GM12878 (cell line): ENCODE measurements at regions not wholly inside any gene's neighbourhood (a gene's known extent, or its start where the extent isn't known, plus 50 kb on each side); places are given as distances from the start of the nearest gene placed in this dataset.

Experiments used
- ATAC-seq: fragments of 200-7000 bp; cut with Tn5 transposase; 3 replicates; pipeline ENCODE4 v1.9.1; 2020; ENCODE audit warnings: mild to moderate bottlenecking, moderate library complexity
- BruUV-seq: library from RNA; stranded (reverse); fragments of 400-500 nt; replicated peaks from 2 replicates; lab custom pipeline; 2021; lab: Mats Ljungman, UMichigan
- CTCF ChIA-PET: fragments of 300-600 bp; sonication (Branson Sonifier 250); formaldehyde crosslinking; extraction: SDS; loops from one replicate; lab custom pipeline; 2021; ENCODE audit warnings: inconsistent platforms; lab: Yijun Ruan, JAX
- POLR2A ChIA-PET: fragments of 350-600 bp; formaldehyde crosslinking; extraction: SDS; loops from one replicate; lab custom pipeline; 2021; ENCODE audit warnings: inconsistent platforms; lab: Charles Lee
- RAD21 ChIA-PET: fragments of 300-600 bp; sonication (Branson Sonifier 250); formaldehyde crosslinking; loops from one replicate; lab custom pipeline; 2023; ENCODE audit warnings: antibody characterized with exemption; ENCODE audit not compliant: unreplicated experiment; lab: Charles Lee
- SMC1A ChIA-PET: fragments of 300-600 bp; sonication (Branson Sonifier 250); formaldehyde crosslinking; loops from one replicate; lab custom pipeline; 2023; ENCODE audit not compliant: unreplicated experiment, uncharacterized antibody; lab: Charles Lee
- DNase-seq: peaks from one replicate; pipeline ENCODE4 v3.0.0-alpha.2; 2011; ENCODE audit warnings: low read depth, low spot score
- FAIRE-seq: peaks from 3 replicates; lab custom pipeline; 2011; peaks lifted over from hg19 to GRCh38; lab: Jason Lieb, UNC
- H2AFZ ChIP-seq: 2 replicates; pipeline ENCODE4 v1.6.0; 2011; ENCODE audit warnings: low read depth, low read length, control low read depth; ENCODE audit not compliant: control insufficient read depth
- H3K27ac ChIP-seq: 2 replicates; pipeline ENCODE4 v1.5.1; 2011; ENCODE audit warnings: control low read depth; ENCODE audit not compliant: control insufficient read depth, insufficient read depth
- H3K27me3 ChIP-seq, 2 experiments: replicated peaks in 1 of 2; 2 replicates each; pipeline versions ENCODE4 v1.6.0 to v1.6.1; 2011; ENCODE audit warnings: low read length in 1 of 2; ENCODE audit not compliant: control insufficient read depth in 2 of 2, insufficient read depth in 2 of 2
- H3K36me3 ChIP-seq, 2 experiments: 2 replicates each; pipeline ENCODE4 v1.5.1; 2011; ENCODE audit warnings: low read length in 1 of 2; ENCODE audit not compliant: control insufficient read depth in 2 of 2, insufficient read depth in 2 of 2
- H3K4me1 ChIP-seq: 2 replicates; pipeline ENCODE4 v1.6.1; 2011; ENCODE audit warnings: mild to moderate bottlenecking, low read length, moderate library complexity, mixed read lengths; ENCODE audit not compliant: control insufficient read depth, insufficient read depth
- H3K4me2 ChIP-seq: 2 replicates; pipeline ENCODE4 v1.6.0; 2011; ENCODE audit warnings: control low read depth; ENCODE audit not compliant: control insufficient read depth, insufficient read depth
- H3K4me3 ChIP-seq: fragments of 200-600 bp; sonication (generic); 2 replicates; pipeline ENCODE4 v1.5.1; 2016
- H3K79me2 ChIP-seq: 2 replicates; pipeline ENCODE4 v1.6.0; 2011; ENCODE audit warnings: low read length; ENCODE audit not compliant: control insufficient read depth, insufficient read depth
- H3K9ac ChIP-seq: 2 replicates; pipeline ENCODE4 v1.8.0; 2011; ENCODE audit warnings: low read length, control low read depth, mixed read lengths; ENCODE audit not compliant: control insufficient read depth, insufficient read depth
- H3K9me3 ChIP-seq: replicated peaks from 3 replicates; pipeline ENCODE4 v1.5.1; 2011; ENCODE audit warnings: mild to moderate bottlenecking, low read length; ENCODE audit not compliant: control insufficient read depth, insufficient read depth
- H4K20me1 ChIP-seq: 2 replicates; pipeline ENCODE4 v1.6.0; 2011; ENCODE audit not compliant: control insufficient read depth, insufficient read depth
- CHD4 ChIP-seq: fragments of 200-600 bp; sonication (generic); IDR thresholded peaks from 2 replicates; pipeline ENCODE4 v1.6.1; 2016; ENCODE audit warnings: mild to moderate bottlenecking
- CREB1 ChIP-seq: IDR thresholded peaks from 2 replicates; pipeline ENCODE4 v1.6.1; 2012; ENCODE audit warnings: low read depth, mild to moderate bottlenecking, inconsistent platforms
- HDAC6 ChIP-seq: fragments of 200-600 bp; sonication (generic); IDR thresholded peaks from one replicate; pipeline ENCODE4 v1.8.0; 2017; ENCODE audit warnings: antibody characterized with exemption; ENCODE audit not compliant: unreplicated experiment
- NKRF ChIP-seq: fragments of 450-650 bp; conservative IDR thresholded peaks from 2 replicates; pipeline ENCODE4 v1.6.1; 2017; ENCODE audit warnings: mild to moderate bottlenecking, moderate library complexity
- PML ChIP-seq: IDR thresholded peaks from 2 replicates; pipeline ENCODE4 v1.6.1; 2012; ENCODE audit warnings: low read length, inconsistent platforms
- POU2F2 ChIP-seq: IDR thresholded peaks from 3 replicates; pipeline ENCODE4 v1.6.1; 2011; ENCODE audit warnings: low read depth, mild to moderate bottlenecking, low read length, borderline replicate concordance
- RB1 ChIP-seq: fragments of 450-650 bp; formaldehyde crosslinking; IDR thresholded peaks from 2 replicates; pipeline ENCODE4 v1.6.1; 2017; ENCODE audit warnings: mild to moderate bottlenecking, borderline replicate concordance
- RELB ChIP-seq: fragments of 450-650 bp; IDR thresholded peaks from 2 replicates; pipeline ENCODE4 v1.6.1; 2017; ENCODE audit warnings: low read depth, mild to moderate bottlenecking, moderate library complexity
- TBL1XR1 ChIP-seq: IDR thresholded peaks from 2 replicates; pipeline ENCODE4 v1.6.1; 2012; ENCODE audit warnings: low read depth, low read length, improper control_type of control experiment
- WRNIP1 ChIP-seq: IDR thresholded peaks from 2 replicates; pipeline ENCODE4 v1.6.1; 2011; ENCODE audit warnings: low read depth, low read length, improper control_type of control experiment, borderline replicate concordance
- YY1 ChIP-seq: IDR thresholded peaks from 2 replicates; pipeline ENCODE4 v1.6.1; 2011; ENCODE audit warnings: low read depth, mild to moderate bottlenecking, low read length
- ZNF217 ChIP-seq: fragments of 450-650 bp; IDR thresholded peaks from 2 replicates; pipeline ENCODE4 v1.6.1; 2017; ENCODE audit warnings: antibody characterized with exemption, mild to moderate bottlenecking
- WGBS: methylation state at CpG from one replicate; pipeline ENCODE4 v1.1.6; 2016; ENCODE audit warnings: low lambda C conversion rate; ENCODE audit not compliant: insufficient replicate concordance, insufficient coverage; ENCODE audit errors: missing lambda C conversion rate; 5-methylcytosine and 5-hydroxymethylcytosine counted together
- in situ Hi-C: fragments of 300-500 bp; cut with MboI; formaldehyde crosslinking; loops from 9 replicates; pipeline ENCODE4 v1.14.3; 2018; ENCODE audit warnings: mixed read lengths
- intact Hi-C: fragments of 100-400 bp; cut with micrococcal nuclease; formaldehyde crosslinking; loops from one replicate; pipeline ENCODE4 v1.14.2; 2022; ENCODE audit not compliant: unreplicated experiment
- TF ChIP-seq, protein P1 (sequence below): fragments of 450-650 bp; formaldehyde crosslinking; IDR thresholded peaks from 2 replicates; pipeline ENCODE4 v1.4.0; 2022; ENCODE audit warnings: mild to moderate bottlenecking, moderate library complexity
- TF ChIP-seq, protein P2 (sequence below): fragments of 150-350 bp; IDR thresholded peaks from 2 replicates; pipeline ENCODE4 v1.6.1; 2014; ENCODE audit warnings: mild to moderate bottlenecking, low read depth, low read length
- TF ChIP-seq, protein P3 (sequence below): fragments of 450-650 bp; IDR thresholded peaks from 2 replicates; pipeline ENCODE4 v1.6.1; 2017; ENCODE audit warnings: mild to moderate bottlenecking

DNA sequence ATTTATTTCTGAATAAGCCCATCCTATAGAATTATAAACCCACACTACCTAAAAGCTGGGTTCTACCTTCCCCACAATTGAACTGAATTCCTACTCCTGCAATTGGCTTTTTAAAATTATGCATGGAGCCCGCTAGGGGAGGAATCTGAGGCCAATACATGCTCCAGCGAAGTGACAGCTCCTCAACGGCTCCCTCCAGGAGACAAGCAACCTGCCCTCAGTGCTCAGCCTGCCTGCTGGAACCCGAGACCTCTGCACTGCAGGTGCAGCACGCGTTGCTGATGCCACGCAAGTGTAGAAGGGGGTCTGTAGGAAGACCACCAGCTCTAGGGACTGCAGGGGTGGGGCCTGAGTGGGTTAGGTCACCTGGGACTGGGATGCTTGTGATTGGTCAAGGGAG, 170.2 kb upstream of the CDYL start:
- Histone ChIP-seq H3K4me2 (no peak overlapping the region), H3K27me3 (no peaks in the 10 kb centered on the region; a peak in 1 of 4 replicates), H3K9me3 (no peaks in the 10 kb centered on the region; the same call in 2 of the 3 replicates), H3K4me1 (no peaks in the 10 kb centered on the region; the same call in 1 of the 2 replicates), H3K36me3 (no peaks in the 10 kb centered on the region)
- CTCF ChIA-PET: no interaction called here
- no peak for DNase-seq
- no peak for TF ChIP-seq CHD4
- TF ChIP-seq RB1: no peak
- TF ChIP-seq POU2F2: no peak
- TF ChIP-seq CREB1: no peak
- TF ChIP-seq, protein P1, sequence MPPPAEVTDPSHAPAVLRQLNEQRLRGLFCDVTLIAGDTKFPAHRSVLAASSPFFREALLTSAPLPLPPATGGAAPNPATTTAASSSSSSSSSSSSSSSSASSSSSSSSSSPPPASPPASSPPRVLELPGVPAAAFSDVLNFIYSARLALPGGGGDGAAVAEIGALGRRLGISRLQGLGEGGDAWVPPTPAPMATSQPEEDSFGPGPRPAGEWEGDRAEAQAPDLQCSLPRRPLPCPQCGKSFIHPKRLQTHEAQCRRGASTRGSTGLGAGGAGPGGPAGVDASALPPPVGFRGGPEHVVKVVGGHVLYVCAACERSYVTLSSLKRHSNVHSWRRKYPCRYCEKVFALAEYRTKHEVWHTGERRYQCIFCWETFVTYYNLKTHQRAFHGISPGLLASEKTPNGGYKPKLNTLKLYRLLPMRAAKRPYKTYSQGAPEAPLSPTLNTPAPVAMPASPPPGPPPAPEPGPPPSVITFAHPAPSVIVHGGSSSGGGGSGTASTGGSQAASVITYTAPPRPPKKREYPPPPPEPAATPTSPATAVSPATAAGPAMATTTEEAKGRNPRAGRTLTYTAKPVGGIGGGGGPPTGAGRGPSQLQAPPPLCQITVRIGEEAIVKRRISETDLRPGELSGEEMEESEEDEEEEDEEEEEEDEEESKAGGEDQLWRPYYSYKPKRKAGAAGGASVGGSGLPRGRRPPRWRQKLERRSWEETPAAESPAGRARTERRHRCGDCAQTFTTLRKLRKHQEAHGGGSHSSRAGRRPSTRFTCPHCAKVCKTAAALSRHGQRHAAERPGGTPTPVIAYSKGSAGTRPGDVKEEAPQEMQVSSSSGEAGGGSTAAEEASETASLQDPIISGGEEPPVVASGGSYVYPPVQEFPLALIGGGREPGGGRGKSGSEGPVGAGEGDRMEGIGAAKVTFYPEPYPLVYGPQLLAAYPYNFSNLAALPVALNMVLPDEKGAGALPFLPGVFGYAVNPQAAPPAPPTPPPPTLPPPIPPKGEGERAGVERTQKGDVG (CRISPR knock-in tag): no peak
- no peak for TF ChIP-seq WRNIP1
- TF ChIP-seq, protein P2, sequence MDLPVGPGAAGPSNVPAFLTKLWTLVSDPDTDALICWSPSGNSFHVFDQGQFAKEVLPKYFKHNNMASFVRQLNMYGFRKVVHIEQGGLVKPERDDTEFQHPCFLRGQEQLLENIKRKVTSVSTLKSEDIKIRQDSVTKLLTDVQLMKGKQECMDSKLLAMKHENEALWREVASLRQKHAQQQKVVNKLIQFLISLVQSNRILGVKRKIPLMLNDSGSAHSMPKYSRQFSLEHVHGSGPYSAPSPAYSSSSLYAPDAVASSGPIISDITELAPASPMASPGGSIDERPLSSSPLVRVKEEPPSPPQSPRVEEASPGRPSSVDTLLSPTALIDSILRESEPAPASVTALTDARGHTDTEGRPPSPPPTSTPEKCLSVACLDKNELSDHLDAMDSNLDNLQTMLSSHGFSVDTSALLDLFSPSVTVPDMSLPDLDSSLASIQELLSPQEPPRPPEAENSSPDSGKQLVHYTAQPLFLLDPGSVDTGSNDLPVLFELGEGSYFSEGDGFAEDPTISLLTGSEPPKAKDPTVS: no peak
- no peak for TF ChIP-seq TBL1XR1
- TF ChIP-seq ZNF217: no peak
- TF ChIP-seq, protein P3, sequence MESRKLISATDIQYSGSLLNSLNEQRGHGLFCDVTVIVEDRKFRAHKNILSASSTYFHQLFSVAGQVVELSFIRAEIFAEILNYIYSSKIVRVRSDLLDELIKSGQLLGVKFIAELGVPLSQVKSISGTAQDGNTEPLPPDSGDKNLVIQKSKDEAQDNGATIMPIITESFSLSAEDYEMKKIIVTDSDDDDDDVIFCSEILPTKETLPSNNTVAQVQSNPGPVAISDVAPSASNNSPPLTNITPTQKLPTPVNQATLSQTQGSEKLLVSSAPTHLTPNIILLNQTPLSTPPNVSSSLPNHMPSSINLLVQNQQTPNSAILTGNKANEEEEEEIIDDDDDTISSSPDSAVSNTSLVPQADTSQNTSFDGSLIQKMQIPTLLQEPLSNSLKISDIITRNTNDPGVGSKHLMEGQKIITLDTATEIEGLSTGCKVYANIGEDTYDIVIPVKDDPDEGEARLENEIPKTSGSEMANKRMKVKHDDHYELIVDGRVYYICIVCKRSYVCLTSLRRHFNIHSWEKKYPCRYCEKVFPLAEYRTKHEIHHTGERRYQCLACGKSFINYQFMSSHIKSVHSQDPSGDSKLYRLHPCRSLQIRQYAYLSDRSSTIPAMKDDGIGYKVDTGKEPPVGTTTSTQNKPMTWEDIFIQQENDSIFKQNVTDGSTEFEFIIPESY: no peak
- TF ChIP-seq HDAC6: no peak
- TF ChIP-seq YY1: no peak
- TF ChIP-seq RELB: no peak
- TF ChIP-seq PML: no peak
- no peak for TF ChIP-seq NKRF
- TF ChIP-seq, all 136 proteins: peak for 0
- 23% methylated on average over 7 of the region's 7 CpGs for WGBS
- SMC1A ChIA-PET: interaction anchor here (0.8 kb wide), 1 partner anchor 31 kb away, joined by 3 read pairs; no protein-coding TSS in a partner anchor
- BruUV-seq: no TSS peak
- Histone ChIP-seq H3K9ac (no peak overlapping the region), H3K4me3 (no peak overlapping the region), H4K20me1 (no peaks in the 10 kb centered on the region), H3K79me2 (no peaks in the 10 kb centered on the region), H2AFZ (no peak overlapping the region), H3K27ac (no peak overlapping the region)
- intact Hi-C loops (no loop called here), in situ Hi-C loops (no loop called here)
- RAD21 ChIA-PET: no interaction called here
- ATAC-seq (no peak), FAIRE-seq (no peak)
- POLR2A ChIA-PET: no interaction called here
